CD4-positive, alpha-beta T cell treated with Interleukin-15 for 4 hours (primary cell): ENCODE measurements at regions not wholly inside any gene's neighbourhood (a gene's known extent, or its start where the extent isn't known, plus 50 kb on each side); places are given as distances from the start of the nearest gene placed in this dataset.

Experiments
- DNase-seq: peaks from one replicate; pipeline ENCODE4 v3.0.0-alpha.2; 2020; ENCODE audit warnings: low spot score

DNA sequence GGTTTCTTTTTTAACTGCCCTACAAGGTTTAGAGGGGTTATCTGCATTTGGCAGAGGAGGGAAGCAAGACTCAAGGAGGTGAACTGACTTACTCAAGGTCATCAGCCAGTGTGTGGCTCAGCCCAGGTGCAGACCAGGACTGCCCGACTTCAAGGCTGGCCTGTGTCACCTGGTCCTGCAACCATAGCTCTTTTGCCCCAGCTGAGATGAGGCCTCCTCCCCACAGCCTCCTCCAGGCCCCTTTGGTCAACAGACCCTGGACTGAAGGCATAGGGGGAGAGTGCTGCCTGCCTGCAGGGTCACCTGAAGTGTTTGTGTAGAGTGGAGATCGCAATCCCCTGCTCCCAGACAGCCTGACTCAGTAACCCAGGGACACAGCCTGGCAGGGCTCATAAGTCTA is 168.5 kb upstream of the GLI2 start:
- DNase-seq = no peak

DNA sequence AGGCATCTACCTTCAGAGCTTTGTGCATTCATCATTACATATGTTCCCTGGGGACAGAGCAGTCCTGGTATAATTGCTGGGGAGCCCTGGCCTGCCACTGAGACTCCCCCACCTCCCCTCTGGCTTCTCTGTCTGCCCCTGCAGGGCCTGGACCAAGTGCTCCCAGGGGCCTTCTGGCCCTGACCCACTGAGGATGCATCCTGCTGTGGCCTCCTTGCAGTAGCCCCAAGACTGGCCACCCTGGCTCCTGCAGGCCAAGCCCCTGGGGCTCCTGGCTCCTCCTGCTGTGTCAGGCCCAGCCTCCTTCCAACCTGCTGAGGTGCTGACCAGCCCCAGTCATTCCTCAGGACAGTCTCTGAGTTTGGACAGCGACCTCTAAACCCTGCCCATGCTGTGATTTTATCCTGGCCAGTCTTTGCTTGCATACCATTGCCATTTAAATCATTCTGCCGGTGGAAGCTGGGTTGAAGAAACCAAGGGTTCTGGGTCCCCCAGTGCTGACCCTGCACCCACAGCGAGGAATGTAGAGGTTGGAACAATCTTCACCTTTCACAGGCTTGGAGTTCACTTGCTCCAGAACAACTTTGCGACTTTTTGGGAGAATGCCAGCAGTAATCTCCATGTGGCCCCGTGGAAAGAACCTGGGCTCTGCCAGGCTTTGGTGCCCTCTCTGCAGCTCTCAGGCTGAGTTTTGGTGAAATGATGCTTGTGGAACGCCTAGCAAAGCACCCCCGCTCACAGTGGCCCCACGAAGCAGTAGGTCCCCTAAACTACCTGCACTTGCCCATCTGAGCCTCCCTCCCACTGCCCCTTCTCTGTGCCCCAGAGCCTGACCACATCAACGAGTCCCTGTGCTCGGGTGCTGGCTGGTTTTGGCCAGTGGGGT is 167.3 kb upstream of the GLI2 start:
- DNase-seq = no peak

DNA sequence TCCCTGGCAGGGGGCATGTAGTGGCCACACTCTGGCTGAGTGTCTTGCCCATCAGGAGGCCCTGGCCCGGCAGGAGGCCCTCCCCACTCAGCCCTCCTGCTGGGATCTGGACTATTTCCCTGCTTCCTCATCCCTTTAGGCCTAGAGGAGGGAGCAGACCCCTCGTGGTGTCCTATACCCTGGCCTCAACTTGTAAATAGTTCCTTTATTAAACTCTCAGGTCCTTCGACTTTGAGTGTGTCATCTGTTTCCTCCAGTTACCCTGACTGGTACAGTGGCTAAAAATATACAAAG is 166.7 kb upstream of the GLI2 start:
- no peak for DNase-seq

DNA sequence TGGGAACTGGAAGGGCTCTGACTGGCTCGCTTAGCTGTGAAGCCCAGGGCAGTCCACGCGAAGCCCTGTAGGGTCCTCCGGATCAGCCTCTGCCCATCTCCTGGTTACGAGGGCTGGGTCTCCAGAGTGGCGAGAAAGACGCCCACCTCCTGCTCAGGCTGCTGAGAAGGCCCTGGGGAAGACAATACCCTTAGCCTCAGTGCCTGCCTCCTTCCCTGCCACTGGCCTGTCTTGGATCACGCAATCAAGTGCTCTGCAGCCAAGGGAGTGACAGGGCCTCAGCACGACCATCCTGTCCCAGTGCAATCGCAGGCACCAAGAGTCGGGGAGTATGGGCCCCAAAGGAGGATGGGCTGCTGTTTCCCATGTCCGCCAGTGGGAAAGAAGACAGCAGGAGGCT is 165.7 kb upstream of the GLI2 start:
- no peak for DNase-seq

DNA sequence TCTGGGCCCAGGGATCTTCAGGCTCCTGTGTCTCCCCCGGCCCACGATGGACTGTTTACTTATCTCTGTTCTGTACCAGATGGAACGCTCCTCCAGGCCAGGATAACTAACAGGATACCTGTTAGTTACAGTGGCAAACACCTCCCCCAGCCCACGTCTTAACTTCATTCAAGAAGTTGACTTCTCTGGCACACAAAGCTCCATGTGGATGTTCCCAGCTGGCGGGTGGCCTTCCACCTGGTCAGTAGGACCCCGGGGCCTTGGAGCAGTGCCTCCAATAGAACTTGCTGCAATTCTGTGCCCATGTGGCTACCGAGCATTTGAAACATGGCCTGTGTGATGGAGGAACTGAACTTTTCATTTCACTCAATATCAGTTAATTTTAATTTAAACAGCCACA is 165.1 kb upstream of the GLI2 start:
- no peak for DNase-seq

GRCh38 chr2:120571015-120571728 is 164.5 kb upstream of the GLI2 start:
- no peak for DNase-seq

GRCh38 chr2:120572226-120572625 is 163.4 kb upstream of the GLI2 start:
- DNase-seq = no peak

DNA sequence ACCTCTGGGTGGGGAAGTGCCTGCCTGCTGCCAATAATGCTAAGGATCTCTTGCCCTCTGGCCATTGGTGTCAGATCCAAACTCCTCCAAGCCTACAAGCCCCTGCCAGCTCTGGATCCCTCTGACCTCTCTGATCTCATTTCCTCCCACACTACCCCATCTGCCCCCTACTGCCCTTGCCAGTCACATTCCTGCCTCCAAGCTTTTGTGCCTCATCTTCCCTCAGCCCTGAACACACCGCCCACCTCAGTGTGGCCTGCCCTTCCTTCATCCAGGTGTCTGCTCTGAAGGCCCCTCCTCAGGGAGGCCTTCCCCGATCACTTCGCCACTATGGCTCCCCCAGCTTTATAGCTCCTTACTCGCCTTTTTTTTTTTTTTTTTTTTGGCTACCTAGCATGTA is 161.0 kb upstream of the GLI2 start:
- DNase-seq = no peak

- no peak for DNase-seq
These were observed 159.7 kb upstream of the GLI2 start for GRCh38 chr2:120575966-120576365.

DNA sequence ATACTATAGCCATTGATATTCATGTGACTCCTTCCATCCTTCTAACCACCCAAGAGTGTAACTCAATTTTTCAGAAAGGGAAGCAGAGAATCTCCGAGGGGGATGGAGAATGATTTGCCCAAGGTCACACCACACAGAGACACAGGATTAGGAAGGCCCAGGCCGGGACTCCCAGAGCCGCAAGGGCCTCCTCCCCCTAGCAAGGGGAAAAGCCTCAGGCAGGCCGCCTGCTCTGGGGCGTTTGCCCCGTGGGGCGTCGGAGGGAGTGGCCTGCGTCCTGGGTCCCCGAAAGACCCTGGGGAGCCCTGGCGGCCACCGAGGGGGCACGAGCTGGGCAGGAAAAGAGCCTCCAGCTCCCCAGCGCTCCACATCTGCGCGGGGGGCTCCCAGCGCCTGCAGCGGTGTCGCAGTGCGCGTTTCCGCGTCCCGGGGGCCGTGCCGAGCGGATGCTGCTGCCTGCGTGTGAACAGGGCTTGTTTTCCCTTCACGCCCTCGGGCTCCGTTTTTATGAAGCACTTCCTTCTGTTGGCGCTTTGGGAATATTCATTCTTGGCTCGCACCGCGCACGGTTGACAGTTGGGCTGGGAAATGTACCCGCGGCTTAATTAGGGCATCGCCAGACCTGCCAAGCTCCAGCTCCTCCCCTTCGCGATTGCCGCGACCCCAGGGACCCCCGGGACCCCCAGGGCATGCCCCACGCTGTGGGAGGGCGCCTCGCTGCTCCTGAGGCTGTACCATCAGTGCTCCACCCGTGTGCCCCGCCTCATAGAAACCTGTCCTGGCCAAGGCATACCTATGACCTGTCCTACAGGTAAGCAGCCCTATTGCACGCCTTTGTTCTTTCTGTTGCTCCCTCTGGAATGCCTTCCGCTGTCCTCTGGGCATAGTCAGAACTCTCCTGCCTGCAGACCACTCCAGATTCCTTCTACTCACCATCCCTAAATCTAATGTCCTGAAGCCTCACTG is 158.9 kb upstream of the GLI2 start:
- DNase-seq = no peak

- no peak for DNase-seq
These were observed 157.9 kb upstream of the GLI2 start for GRCh38 chr2:120577721-120578295.

DNA sequence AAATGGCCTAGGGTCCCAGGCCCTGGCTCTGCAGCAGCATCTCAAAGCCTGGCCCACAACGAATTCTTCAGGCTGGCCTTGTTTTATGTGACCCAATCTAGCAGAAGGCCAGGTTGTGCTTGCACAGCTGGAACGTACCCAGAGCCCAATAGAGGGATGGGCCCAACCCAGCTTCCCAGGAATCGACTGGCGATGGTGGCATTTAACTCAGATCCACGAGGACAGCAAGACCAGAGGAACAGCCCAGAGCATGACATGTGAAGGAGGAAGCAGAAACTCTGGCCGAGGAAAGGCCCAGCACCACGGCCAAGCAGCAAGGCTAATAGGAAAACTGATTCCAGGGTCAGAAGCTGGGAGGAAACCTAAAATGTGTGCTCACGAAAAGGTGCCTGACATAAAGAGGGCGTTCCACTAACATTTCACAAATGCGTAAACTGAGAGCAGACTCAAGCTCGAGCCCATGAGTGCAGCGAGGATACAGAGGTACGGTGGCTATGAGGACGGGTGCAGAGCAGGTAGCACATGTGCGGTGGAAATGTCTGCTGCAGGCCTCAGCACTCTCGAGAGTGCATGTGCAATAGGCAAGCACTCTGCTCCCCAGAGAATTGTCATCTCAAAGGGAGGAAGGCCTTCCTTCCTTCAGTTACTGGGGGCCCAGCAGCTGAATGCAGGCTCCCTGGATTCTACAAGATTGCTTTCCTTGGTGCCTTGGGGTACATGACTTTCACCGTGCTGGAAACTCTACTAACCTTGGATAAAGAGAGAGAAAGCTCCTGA is 156.9 kb upstream of the GLI2 start:
- no peak for DNase-seq

GRCh38 chr2:120579916-120580685 is 155.6 kb upstream of the GLI2 start:
- DNase-seq = no peak

DNA sequence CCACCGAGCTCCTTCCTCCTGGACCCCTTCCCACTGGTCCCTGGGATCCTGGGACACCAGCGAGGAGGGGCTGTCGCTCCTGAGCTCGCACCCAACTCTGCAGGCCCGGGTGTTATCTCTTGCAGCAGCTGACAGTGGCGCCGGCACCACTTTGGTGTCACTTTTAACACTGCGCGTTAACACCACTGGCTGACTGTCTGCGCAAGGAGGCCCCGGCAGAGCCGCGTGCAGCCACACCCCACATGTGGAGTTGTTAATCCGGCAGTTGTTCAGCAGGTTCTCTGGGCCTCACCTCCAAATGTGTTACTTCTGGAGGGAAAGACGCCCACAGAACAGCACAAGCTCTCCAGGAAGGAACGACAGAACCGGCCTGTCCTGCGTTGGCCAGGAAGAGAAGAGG is 155.0 kb upstream of the GLI2 start:
- DNase-seq = no peak

- DNase-seq = no peak
These were observed 152.5 kb upstream of the GLI2 start for GRCh38 chr2:120583121-120583520.

GRCh38 chr2:120583851-120584570 is 151.7 kb upstream of the GLI2 start:
- DNase-seq = no peak

DNA sequence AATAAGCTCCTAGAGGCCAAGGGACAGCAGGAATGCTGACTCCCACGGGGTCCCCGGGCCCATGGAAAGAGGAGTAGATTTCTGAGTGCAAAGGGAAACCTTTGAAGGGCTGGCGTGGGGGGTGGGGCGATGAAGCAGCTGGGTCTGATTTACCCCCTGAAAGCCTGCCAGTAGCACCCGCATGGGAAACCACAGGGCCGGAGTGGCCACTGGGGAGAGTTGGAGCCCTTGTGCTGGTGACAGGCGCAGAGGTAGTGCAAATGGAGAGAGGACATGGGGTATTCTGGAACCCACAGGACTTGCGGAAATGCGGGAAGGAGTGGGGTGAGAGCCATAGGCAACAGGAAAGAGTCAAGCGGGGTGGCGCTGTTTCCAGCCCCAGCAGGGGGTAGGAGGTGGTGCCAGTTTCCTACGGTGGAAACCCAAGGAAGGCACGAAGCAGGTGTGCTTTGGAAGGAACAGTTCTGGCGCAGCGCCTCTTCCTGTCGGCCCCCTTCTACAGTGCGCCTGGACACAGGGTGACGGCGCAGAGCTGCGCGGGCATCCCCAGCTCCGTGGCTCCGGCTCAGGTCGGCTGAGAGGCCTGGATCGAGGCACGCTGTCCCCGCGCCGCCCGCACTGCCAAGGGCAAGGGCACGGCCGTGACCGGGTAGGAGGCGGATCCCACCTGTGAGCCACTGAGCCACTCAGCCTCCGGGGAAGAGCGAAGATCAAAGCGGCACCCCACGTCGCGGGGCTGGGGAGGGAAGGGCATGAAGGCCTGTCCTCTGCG is 149.0 kb upstream of the GLI2 start:
- no peak for DNase-seq

GRCh38 chr2:120587279-120587996 is 148.2 kb upstream of the GLI2 start:
- DNase-seq = no peak

DNA sequence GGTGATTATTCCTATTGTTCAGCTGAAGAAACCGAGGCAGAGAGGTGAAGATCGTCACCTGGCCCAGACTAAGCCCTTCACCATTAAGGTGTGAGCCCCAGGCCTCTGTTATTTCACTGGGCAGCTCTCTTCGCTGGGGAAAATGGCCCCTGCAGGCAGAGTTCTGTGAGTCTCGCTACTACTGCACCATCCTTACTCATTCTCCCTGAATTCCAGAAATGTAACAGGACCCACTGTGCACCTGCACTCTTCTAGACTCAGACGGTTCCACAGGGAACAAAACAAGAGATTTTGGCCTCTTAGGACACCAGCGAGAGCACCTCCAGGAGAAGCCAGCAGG is 147.7 kb upstream of the GLI2 start:
- DNase-seq = no peak
